OCI-LY3 (cell line): ENCODE measurements at regions not wholly inside any gene's neighbourhood (a gene's known extent, or its start where the extent isn't known, plus 50 kb on each side); places are given as distances from the start of the nearest gene placed in this dataset.

ENCODE experiments used
- EZH2phosphoT487 ChIP-seq: fragments of 200-600 bp; shearing (Covaris generic); IDR thresholded peaks from 2 replicates; pipeline ENCODE4 v1.6.1; 2018; ENCODE audit warnings: antibody characterized with exemption, mixed run types, low read depth
- TF ChIP-seq, protein P1 (sequence below): fragments of 200-600, 300-600 bp; sonication (generic); IDR thresholded peaks from 2 replicates; pipeline ENCODE4 v1.5.1; 2014; ENCODE audit warnings: antibody characterized with exemption, low read length, low read depth

- TF ChIP-seq, protein P1, sequence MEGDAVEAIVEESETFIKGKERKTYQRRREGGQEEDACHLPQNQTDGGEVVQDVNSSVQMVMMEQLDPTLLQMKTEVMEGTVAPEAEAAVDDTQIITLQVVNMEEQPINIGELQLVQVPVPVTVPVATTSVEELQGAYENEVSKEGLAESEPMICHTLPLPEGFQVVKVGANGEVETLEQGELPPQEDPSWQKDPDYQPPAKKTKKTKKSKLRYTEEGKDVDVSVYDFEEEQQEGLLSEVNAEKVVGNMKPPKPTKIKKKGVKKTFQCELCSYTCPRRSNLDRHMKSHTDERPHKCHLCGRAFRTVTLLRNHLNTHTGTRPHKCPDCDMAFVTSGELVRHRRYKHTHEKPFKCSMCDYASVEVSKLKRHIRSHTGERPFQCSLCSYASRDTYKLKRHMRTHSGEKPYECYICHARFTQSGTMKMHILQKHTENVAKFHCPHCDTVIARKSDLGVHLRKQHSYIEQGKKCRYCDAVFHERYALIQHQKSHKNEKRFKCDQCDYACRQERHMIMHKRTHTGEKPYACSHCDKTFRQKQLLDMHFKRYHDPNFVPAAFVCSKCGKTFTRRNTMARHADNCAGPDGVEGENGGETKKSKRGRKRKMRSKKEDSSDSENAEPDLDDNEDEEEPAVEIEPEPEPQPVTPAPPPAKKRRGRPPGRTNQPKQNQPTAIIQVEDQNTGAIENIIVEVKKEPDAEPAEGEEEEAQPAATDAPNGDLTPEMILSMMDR, result no peak
- no peak for TF ChIP-seq EZH2phosphoT487
Observed at GRCh38 chr12:107236824-107237511, 143.6 kb upstream of the CRY1 start.
